Calu3 (cell line): ENCODE measurements at regions not wholly inside any gene's neighbourhood (a gene's known extent, or its start where the extent isn't known, plus 50 kb on each side); places are given as distances from the start of the nearest gene placed in this dataset.

Experiments used
- BruUV-seq: library from RNA; stranded (reverse); fragments of 400-500 nt; replicated peaks from 2 replicates; lab custom pipeline; 2021; lab: Mats Ljungman, UMichigan
- CTCF ChIA-PET: fragments of 300-600 bp; sonication (Branson Sonifier 250); formaldehyde crosslinking; loops from one replicate; lab custom pipeline; 2022; ENCODE audit warnings: antibody characterized with exemption; lab: Charles Lee
- DNase-seq: peaks from one replicate; pipeline ENCODE4 v3.0.0; 2022
- H3K27ac Mint-ChIP-seq: one replicate; pipeline ENCODE4 v1.8.0; 2022; ENCODE audit warnings: mixed read lengths; ENCODE audit not compliant: unreplicated experiment
- H3K27me3 Mint-ChIP-seq: one replicate; pipeline ENCODE4 v1.8.0; 2022; ENCODE audit warnings: mixed read lengths; ENCODE audit not compliant: unreplicated experiment
- H3K36me3 Mint-ChIP-seq: one replicate; pipeline ENCODE4 v1.8.0; 2022; ENCODE audit warnings: mild to moderate bottlenecking, moderate library complexity, mixed read lengths; ENCODE audit not compliant: insufficient read depth, unreplicated experiment
- H3K4me1 Mint-ChIP-seq: one replicate; pipeline ENCODE4 v1.8.0; 2022; ENCODE audit warnings: mild to moderate bottlenecking, low read depth, mixed read lengths; ENCODE audit not compliant: unreplicated experiment
- H3K4me3 Mint-ChIP-seq: one replicate; pipeline ENCODE4 v1.8.0; 2022; ENCODE audit warnings: mild to moderate bottlenecking, low read depth, moderate library complexity, mixed read lengths; ENCODE audit not compliant: unreplicated experiment
- H3K9me3 Mint-ChIP-seq: one replicate; pipeline ENCODE4 v1.8.0; 2022; ENCODE audit warnings: low read depth, mixed read lengths; ENCODE audit not compliant: unreplicated experiment
- intact Hi-C: fragments of 100-400 bp; cut with micrococcal nuclease; formaldehyde crosslinking; loops from one replicate; pipeline ENCODE4 v1.10.0; 2022; ENCODE audit not compliant: unreplicated experiment
- TF ChIP-seq, protein P1 (sequence below): fragments of 200-600 bp; IDR thresholded peaks from one replicate; pipeline ENCODE4 v1.8.0; 2022; ENCODE audit warnings: antibody characterized with exemption; ENCODE audit not compliant: unreplicated experiment

DNA sequence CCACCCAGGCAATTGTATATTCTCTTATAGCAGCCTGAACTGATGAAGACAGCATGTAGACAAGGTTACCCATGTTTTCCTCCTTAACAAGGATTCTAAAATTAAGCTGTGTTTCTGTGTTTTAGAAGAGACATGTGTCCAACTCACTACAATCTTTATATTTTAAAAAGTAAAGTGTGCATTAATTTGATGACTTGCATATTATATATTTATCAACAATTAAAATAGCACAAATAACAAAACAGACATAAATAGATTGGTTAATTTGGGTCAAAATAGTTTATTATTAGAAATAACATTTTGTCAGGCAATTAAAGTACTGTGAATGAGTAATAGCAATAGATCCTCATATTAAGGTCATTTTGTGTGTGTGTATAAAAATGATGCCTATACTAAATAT, 357.1 kb downstream of the PDGFC start:
- TF ChIP-seq, protein P1, sequence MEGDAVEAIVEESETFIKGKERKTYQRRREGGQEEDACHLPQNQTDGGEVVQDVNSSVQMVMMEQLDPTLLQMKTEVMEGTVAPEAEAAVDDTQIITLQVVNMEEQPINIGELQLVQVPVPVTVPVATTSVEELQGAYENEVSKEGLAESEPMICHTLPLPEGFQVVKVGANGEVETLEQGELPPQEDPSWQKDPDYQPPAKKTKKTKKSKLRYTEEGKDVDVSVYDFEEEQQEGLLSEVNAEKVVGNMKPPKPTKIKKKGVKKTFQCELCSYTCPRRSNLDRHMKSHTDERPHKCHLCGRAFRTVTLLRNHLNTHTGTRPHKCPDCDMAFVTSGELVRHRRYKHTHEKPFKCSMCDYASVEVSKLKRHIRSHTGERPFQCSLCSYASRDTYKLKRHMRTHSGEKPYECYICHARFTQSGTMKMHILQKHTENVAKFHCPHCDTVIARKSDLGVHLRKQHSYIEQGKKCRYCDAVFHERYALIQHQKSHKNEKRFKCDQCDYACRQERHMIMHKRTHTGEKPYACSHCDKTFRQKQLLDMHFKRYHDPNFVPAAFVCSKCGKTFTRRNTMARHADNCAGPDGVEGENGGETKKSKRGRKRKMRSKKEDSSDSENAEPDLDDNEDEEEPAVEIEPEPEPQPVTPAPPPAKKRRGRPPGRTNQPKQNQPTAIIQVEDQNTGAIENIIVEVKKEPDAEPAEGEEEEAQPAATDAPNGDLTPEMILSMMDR: no peak
- DNase-seq: no peak
- H3K4me1 Mint-ChIP-seq: no peaks in the 10 kb centered on the region
- intact Hi-C loops: no loop called here
- CTCF ChIA-PET: no interaction called here
- no peaks in the 10 kb centered on the region for H3K9me3 Mint-ChIP-seq
- no peak overlapping the region for H3K27ac Mint-ChIP-seq
- no peaks in the 10 kb centered on the region for H3K27me3 Mint-ChIP-seq
- H3K36me3 Mint-ChIP-seq: no peaks in the 10 kb centered on the region
- no peak overlapping the region for H3K4me3 Mint-ChIP-seq
- no TSS peak for BruUV-seq

DNA sequence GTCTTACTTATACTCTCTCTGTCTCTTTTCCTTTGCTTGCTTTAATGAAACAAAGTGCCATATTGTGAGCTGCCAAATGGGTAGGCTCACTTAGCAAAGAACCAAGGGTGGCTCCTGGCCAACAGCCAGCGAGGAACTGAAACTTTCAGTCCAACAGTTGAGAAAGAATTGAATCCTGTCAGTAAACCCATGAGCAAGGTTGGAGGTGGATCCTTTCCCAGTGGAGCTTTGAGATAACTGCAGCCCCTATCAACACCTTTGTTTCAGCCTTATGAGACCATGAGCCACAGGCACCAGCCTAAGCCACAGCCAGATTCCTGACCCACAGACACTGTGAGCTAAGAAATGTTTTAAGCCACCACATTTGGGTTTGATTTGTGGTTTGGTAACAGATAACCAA, 362.2 kb downstream of the PDGFC start:
- intact Hi-C loops: no loop called here
- no peaks in the 10 kb centered on the region for H3K36me3 Mint-ChIP-seq
- no peak overlapping the region for H3K27ac Mint-ChIP-seq
- H3K27me3 Mint-ChIP-seq: no peaks in the 10 kb centered on the region
- no TSS peak for BruUV-seq
- DNase-seq: no peak
- no peaks in the 10 kb centered on the region for H3K9me3 Mint-ChIP-seq
- CTCF ChIA-PET: no interaction called here
- no peak overlapping the region for H3K4me3 Mint-ChIP-seq
- TF ChIP-seq, protein P1: no peak
- no peaks in the 10 kb centered on the region for H3K4me1 Mint-ChIP-seq

DNA sequence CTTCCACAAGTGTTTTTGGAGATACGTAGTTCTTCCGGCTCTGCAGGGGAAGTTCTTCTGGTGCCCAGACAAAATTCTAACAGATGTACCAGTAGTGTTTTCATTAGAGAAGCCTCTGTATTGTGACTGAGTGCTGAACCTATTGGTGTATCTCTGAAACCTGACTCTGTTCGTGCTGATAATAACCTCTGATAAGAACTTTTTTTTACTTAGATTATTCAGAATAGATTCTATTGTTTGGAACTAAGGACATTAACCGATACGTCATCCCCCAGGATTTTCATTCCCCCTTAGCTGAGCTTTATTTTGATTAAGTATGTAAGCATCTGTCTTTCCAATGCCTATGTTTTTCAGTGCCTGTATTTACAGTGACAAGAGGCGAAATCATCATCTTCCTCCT, 362.9 kb downstream of the PDGFC start:
- H3K27me3 Mint-ChIP-seq: no peaks in the 10 kb centered on the region
- BruUV-seq: no TSS peak
- no peak overlapping the region for H3K27ac Mint-ChIP-seq
- H3K4me1 Mint-ChIP-seq: no peaks in the 10 kb centered on the region
- CTCF ChIA-PET: no interaction called here
- H3K9me3 Mint-ChIP-seq: no peaks in the 10 kb centered on the region
- intact Hi-C loops: no loop called here
- TF ChIP-seq, protein P1: no peak
- no peaks in the 10 kb centered on the region for H3K36me3 Mint-ChIP-seq
- no peak for DNase-seq
- no peak overlapping the region for H3K4me3 Mint-ChIP-seq

DNA sequence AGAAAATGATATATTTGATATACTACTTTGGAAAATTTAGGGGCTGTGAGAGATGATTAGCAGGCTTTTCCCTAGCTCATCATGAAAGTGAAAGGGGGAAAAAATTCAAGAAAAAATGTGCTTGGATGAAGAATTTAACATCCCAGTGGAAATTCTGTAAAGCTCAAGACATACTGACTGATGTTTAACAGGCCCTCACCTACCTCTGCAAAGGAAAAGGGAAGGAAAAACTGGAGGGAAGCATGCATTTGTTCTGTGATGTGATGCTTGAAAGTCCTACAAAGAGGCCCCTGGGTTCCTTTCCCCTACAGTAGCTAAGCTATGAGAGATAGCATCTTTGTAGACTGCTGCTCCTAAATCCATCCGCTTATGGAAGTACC, 364.1 kb downstream of the PDGFC start:
- no peak overlapping the region for H3K27ac Mint-ChIP-seq
- intact Hi-C loops: no loop called here
- DNase-seq: no peak
- H3K36me3 Mint-ChIP-seq: no peaks in the 10 kb centered on the region
- TF ChIP-seq, protein P1: no peak
- CTCF ChIA-PET: no interaction called here
- no peaks in the 10 kb centered on the region for H3K27me3 Mint-ChIP-seq
- no peaks in the 10 kb centered on the region for H3K9me3 Mint-ChIP-seq
- H3K4me1 Mint-ChIP-seq: no peaks in the 10 kb centered on the region
- BruUV-seq: no TSS peak
- H3K4me3 Mint-ChIP-seq: no peak overlapping the region
